Endodermal cell (in vitro differentiated cells): ENCODE measurements at regions not wholly inside any gene's neighbourhood (a gene's known extent, or its start where the extent isn't known, plus 50 kb on each side); places are given as distances from the start of the nearest gene placed in this dataset.

Source experiments
- DNase-seq: peaks from one replicate; pipeline ENCODE4 v3.0.0-alpha.2; 2017
- H3K27ac ChIP-seq: 2 replicates; pipeline ENCODE4 v1.5.1; 2013; ENCODE audit warnings: mild to moderate bottlenecking, low read depth, low read length, moderate library complexity
- H3K27me3 ChIP-seq: 2 replicates; pipeline ENCODE4 v1.6.1; 2013; ENCODE audit warnings: mild to moderate bottlenecking, low read length, moderate library complexity; ENCODE audit not compliant: insufficient read depth, control insufficient read depth, poor library complexity, severe bottlenecking
- H3K36me3 ChIP-seq: 2 replicates; pipeline ENCODE4 v1.7.0; 2013; ENCODE audit warnings: mild to moderate bottlenecking, low read length, moderate library complexity; ENCODE audit not compliant: control insufficient read depth, insufficient read depth
- H3K4me1 ChIP-seq: one replicate; pipeline ENCODE4 v1.7.0; 2013; ENCODE audit warnings: low read length; ENCODE audit not compliant: control insufficient read depth, insufficient read depth
- H3K4me3 ChIP-seq: 2 replicates; pipeline ENCODE4 v1.5.1; 2013; ENCODE audit warnings: mild to moderate bottlenecking, low read length, moderate library complexity
- H3K9ac ChIP-seq: 2 replicates; pipeline ENCODE4 v1.6.1; 2013; ENCODE audit warnings: mild to moderate bottlenecking, low read length, moderate library complexity; ENCODE audit not compliant: poor library complexity, severe bottlenecking; ENCODE audit errors: extremely low read depth
- H3K9me3 ChIP-seq: 2 replicates; pipeline ENCODE4 v1.6.1; 2013; ENCODE audit warnings: mild to moderate bottlenecking, low read length, moderate library complexity; ENCODE audit not compliant: control insufficient read depth
- H3K27ac Mint-ChIP-seq: 2 replicates; pipeline ENCODE4 v1.8.0; 2020; ENCODE audit warnings: mixed read lengths
- H3K27me3 Mint-ChIP-seq: 2 replicates; pipeline ENCODE4 v1.8.0; 2021; ENCODE audit warnings: mild to moderate bottlenecking, mixed read lengths; ENCODE audit not compliant: insufficient read depth
- H3K36me3 Mint-ChIP-seq: 2 replicates; pipeline ENCODE4 v1.8.0; 2020; ENCODE audit warnings: low read depth, mixed read lengths
- H3K4me1 Mint-ChIP-seq: 2 replicates; pipeline ENCODE4 v1.8.0; 2020; ENCODE audit warnings: mixed read lengths
- H3K4me3 Mint-ChIP-seq: 2 replicates; pipeline ENCODE4 v1.8.0; 2020; ENCODE audit warnings: mild to moderate bottlenecking, moderate library complexity, mixed read lengths
- H3K9me3 Mint-ChIP-seq: 2 replicates; pipeline ENCODE4 v1.8.0; 2020; ENCODE audit warnings: mild to moderate bottlenecking, mixed read lengths
- WGBS, 2 experiments: methylation state at CpG; one replicate each; pipeline versions ENCODE4 v1.1.5 to v1.1.7; 2013; ENCODE audit warnings: missing lambda C conversion rate in 2 of 2, mixed read lengths in 1 of 2; ENCODE audit not compliant: insufficient coverage in 1 of 2, insufficient read length in 1 of 2; 5-methylcytosine and 5-hydroxymethylcytosine counted together
- TF ChIP-seq, protein P1 (sequence below): fragments of 200-600 bp; sonication (generic); conservative IDR thresholded peaks from 2 replicates; pipeline ENCODE4 v1.5.0; 2021; ENCODE audit warnings: antibody characterized with exemption, mild to moderate bottlenecking

DNA sequence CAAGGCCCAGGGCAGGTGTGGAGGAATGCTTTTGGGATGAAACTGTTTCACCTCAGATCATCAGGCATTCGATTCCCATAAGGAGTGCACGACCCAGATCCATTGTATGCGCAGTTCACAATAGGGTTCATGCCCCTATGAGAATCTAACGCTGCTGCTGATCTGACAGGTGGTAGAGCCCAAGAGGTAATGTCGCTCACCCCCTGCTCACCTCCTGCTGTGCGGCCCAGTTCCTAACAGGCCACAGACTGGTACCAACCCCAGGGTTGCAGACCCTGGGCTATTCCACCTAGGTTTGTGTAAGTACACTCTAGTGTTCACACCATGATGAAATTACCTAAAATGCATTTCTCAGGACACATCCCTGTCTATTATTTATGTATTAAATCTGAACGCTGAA, 72.5 kb downstream of the COPS8 start:
- H3K9me3 Mint-ChIP-seq, result no peaks in the 10 kb centered on the region
- peaks cover 2% of the 10 kb centered on the region for H3K27me3 Mint-ChIP-seq
- H3K27ac Mint-ChIP-seq, result no peak overlapping the region
- H3K4me3 Mint-ChIP-seq, result no peak overlapping the region
- TF ChIP-seq, protein P1, sequence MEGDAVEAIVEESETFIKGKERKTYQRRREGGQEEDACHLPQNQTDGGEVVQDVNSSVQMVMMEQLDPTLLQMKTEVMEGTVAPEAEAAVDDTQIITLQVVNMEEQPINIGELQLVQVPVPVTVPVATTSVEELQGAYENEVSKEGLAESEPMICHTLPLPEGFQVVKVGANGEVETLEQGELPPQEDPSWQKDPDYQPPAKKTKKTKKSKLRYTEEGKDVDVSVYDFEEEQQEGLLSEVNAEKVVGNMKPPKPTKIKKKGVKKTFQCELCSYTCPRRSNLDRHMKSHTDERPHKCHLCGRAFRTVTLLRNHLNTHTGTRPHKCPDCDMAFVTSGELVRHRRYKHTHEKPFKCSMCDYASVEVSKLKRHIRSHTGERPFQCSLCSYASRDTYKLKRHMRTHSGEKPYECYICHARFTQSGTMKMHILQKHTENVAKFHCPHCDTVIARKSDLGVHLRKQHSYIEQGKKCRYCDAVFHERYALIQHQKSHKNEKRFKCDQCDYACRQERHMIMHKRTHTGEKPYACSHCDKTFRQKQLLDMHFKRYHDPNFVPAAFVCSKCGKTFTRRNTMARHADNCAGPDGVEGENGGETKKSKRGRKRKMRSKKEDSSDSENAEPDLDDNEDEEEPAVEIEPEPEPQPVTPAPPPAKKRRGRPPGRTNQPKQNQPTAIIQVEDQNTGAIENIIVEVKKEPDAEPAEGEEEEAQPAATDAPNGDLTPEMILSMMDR, result no peak
- WGBS, 2 experiments, result 92 to 98% methylated on average over 6 to 7 of the region's 7 CpGs
- no peaks in the 10 kb centered on the region for H3K36me3 Mint-ChIP-seq
- no peak for DNase-seq
- H3K4me1 Mint-ChIP-seq, result peaks cover 1% of the 10 kb centered on the region
- no peaks in the 10 kb centered on the region for H3K36me3 ChIP-seq
- H3K9ac ChIP-seq, result no peak overlapping the region
- H3K9me3 ChIP-seq, result no peaks in the 10 kb centered on the region
- H3K4me3 ChIP-seq, result no peak overlapping the region
- no peaks in the 10 kb centered on the region for H3K4me1 ChIP-seq
- no peak overlapping the region for H3K27ac ChIP-seq
- H3K27me3 ChIP-seq, result no peaks in the 10 kb centered on the region

DNA sequence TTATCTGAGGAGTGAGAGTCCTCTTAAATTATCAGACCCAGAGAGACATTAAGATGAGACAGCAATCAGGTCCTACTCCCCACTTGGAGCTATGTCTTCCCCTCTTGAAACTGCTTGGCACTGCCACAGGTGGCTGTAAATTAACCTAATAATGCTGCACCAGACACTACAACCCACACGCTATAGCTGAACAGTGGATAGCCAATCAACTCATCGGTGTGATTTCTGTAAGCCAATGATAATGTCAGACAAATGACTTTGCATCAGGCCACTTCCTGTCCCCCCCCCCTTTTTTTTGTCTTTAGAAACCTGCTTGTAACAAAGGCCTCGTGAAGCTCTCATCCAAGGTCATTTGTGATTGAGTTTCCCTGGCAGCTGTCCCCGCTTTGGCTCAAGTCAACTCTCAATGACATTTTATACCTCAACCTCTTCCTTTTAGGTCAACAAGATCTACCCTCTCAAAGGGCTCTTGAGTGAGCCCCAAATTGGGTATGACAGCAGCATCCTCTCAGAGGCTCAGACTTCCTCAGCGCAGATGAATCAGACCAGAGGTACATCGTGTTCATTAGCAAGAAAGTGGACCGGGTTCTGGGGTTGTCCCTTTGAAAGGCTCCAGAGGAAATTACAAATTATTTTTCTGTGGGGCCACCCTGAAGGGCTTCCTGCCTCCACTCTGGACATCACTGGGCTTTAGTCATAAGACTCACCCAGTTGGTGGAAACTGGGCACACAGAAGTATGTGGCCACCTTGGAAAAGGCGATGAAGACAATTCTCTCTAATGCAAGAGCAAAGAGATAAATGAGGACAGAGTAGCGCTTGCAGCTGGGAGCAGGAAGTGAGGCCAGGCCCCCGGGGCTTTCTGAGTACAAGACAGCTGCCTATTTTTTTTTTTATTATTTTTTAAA, 73.6 kb downstream of the COPS8 start:
- WGBS, 2 experiments, result 93 to 99% methylated on average over 9 to 10 of the region's 10 CpGs
- DNase-seq, result no peak
- H3K27ac Mint-ChIP-seq, result no peak overlapping the region

DNA sequence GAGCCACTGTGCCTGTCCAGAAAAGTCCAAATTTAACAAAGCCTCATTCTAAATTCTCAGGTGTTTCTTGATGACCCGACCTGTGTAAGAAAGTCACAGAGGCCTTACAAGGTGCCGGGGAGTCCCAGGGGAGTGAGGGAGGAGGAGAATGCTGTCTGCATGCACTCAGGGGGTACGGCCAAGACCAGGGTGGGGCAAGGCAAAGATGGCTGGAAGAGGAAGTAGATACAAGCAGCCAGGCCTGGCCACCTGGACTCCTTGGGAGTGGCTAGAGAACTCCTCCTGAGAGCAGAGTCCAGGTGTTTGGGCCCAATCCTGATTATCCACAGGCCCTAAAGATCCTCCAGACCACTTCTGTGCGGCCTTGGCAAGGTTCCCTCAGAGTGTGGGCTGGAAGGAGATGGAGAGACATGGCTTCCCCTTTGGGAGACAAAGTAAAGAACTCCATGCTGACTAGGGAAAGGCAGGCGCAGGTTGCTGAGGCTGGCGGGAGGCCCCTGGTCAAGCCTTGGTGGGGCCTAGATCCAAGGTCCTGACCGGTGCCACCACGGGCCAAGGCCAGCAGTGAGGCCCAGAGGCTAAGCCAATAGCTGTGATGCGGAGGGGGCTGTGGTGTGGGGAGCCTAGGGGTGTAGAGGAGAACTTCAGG, 74.7 kb downstream of the COPS8 start:
- 86 to 93% methylated on average over 4 to 9 of the region's 9 CpGs for WGBS, 2 experiments
- H3K27me3 ChIP-seq, result no peaks in the 10 kb centered on the region
- DNase-seq, result no peak
- H3K36me3 ChIP-seq, result no peaks in the 10 kb centered on the region
- no peak overlapping the region for H3K4me3 Mint-ChIP-seq
- H3K4me1 ChIP-seq, result no peaks in the 10 kb centered on the region
- H3K27ac Mint-ChIP-seq, result no peak overlapping the region
- no peaks in the 10 kb centered on the region for H3K9me3 Mint-ChIP-seq
- H3K4me3 ChIP-seq, result no peak overlapping the region
- no peaks in the 10 kb centered on the region for H3K9me3 ChIP-seq
- no peaks in the 10 kb centered on the region for H3K36me3 Mint-ChIP-seq
- peaks cover 1% of the 10 kb centered on the region for H3K4me1 Mint-ChIP-seq
- no peak overlapping the region for H3K9ac ChIP-seq
- H3K27ac ChIP-seq, result no peak overlapping the region
- TF ChIP-seq, protein P1, result no peak
- peaks cover 2% of the 10 kb centered on the region for H3K27me3 Mint-ChIP-seq

More for the DNA sequence above, 73.6 kb downstream of the COPS8 start:
- H3K4me1 Mint-ChIP-seq, result peaks cover 1% of the 10 kb centered on the region
- no peaks in the 10 kb centered on the region for H3K9me3 ChIP-seq
- no peaks in the 10 kb centered on the region for H3K36me3 Mint-ChIP-seq
- no peaks in the 10 kb centered on the region for H3K9me3 Mint-ChIP-seq
- TF ChIP-seq, protein P1, result no peak
- no peak overlapping the region for H3K4me3 Mint-ChIP-seq
- H3K4me3 ChIP-seq, result no peak overlapping the region
- H3K27me3 ChIP-seq, result no peaks in the 10 kb centered on the region
- H3K27ac ChIP-seq, result no peak overlapping the region
- no peaks in the 10 kb centered on the region for H3K4me1 ChIP-seq
- peaks cover 2% of the 10 kb centered on the region for H3K27me3 Mint-ChIP-seq
- H3K9ac ChIP-seq, result no peak overlapping the region
- no peaks in the 10 kb centered on the region for H3K36me3 ChIP-seq
